ENCODE measurements at regions not wholly inside any gene's neighbourhood (a gene's known extent, or its start where the extent isn't known, plus 50 kb on each side); places are given as distances from the start of the nearest gene placed in this dataset.

- TF ChIP-seq ZNF747 (CRISPR knock-in tag; IDR thresholded peaks at IDR 0.05; ENCODE audit: borderline replicate concordance): no peak
- no peak for TF ChIP-seq ETV6 (CRISPR knock-in tag; conservative IDR thresholded peaks at IDR 0.05)
- no peak for TF ChIP-seq ZIK1 (CRISPR knock-in tag; IDR thresholded peaks at IDR 0.05; ENCODE audit: borderline replicate concordance, low read depth)
- no peak for TF ChIP-seq CTCF (CRISPR knock-in tag; IDR thresholded peaks at IDR 0.05)
- no peak for TF ChIP-seq TAF15 (IDR thresholded peaks at IDR 0.05; ENCODE audit: low read depth, low read length, poor library complexity, severe bottlenecking)
- TF ChIP-seq NBN (conservative IDR thresholded peaks at IDR 0.05): no peak
- TF ChIP-seq KLF13 (CRISPR knock-in tag; IDR thresholded peaks at IDR 0.05): no peak
- TF ChIP-seq ZNF205 (CRISPR knock-in tag; IDR thresholded peaks at IDR 0.05): no peak
- TF ChIP-seq SMC3 (IDR thresholded peaks at IDR 0.05; ENCODE audit: low read length): no peak
- no peak for TF ChIP-seq ZSCAN22 (CRISPR knock-in tag; IDR thresholded peaks at IDR 0.05)
- no peak for TF ChIP-seq GABPA (IDR thresholded peaks at IDR 0.05; ENCODE audit: low read depth, low read length)
- no peak for TF ChIP-seq GABPA (CRISPR knock-in tag; IDR thresholded peaks at IDR 0.05; ENCODE audit: low read depth)
- no peak for TF ChIP-seq ZNF513 (CRISPR knock-in tag; conservative IDR thresholded peaks at IDR 0.05)
- TF ChIP-seq ZKSCAN1 (IDR thresholded peaks at IDR 0.05; ENCODE audit: low read length): no peak
- no peak for TF ChIP-seq ATF6 (CRISPR knock-in tag; conservative IDR thresholded peaks at IDR 0.05)
Observed at GRCh38 chr7:110587294-110587693, 503.6 kb upstream of the LRRN3 start.
